ENCODE measurements at regions not wholly inside any gene's neighbourhood (a gene's known extent, or its start where the extent isn't known, plus 50 kb on each side); places are given as distances from the start of the nearest gene placed in this dataset.

DNA sequence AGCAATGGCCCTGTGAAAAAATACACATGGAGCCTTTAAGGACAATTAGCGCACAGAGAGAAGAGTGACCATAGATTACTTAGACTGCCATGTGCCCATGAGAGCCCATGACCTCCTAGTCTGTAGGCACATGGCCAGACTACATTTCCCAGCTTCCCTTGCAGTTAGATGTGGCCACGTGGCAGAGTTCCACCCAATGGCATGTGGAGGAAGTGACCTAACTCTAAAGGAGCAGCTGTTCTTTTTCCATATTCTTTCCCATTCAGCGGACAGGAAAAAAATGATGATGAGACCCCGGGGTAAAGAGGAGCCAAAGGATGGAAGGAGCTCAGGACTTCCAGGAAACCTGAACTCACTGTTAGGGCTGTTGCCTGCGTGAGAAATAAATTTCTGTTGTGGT, 116.6 kb downstream of the CBLN4 start:
- Histone ChIP-seq H3K9ac (ENCODE audit: low read depth in 1 of 3, low read length in 3 of 3) (no peak overlapping the region), H3K9me3 (ENCODE audit: control insufficient read depth in 3 of 3, low read length in 3 of 3) (no peaks in the 10 kb centered on the region), H3K4me1 (ENCODE audit: control insufficient read depth in 3 of 3, insufficient read depth in 3 of 3, low read length in 3 of 3) (no peaks in the 10 kb centered on the region), H3K4me3 (ENCODE audit: low read length in 3 of 3) (no peak overlapping the region), H3K27ac (ENCODE audit: low read depth, low read length) (no peak overlapping the region), H3K27me3 (ENCODE audit: control insufficient read depth in 3 of 3, insufficient read depth in 3 of 3, low read length in 3 of 3) (no peaks in the 10 kb centered on the region), H3K36me3 (ENCODE audit: control insufficient read depth in 3 of 3, insufficient read depth in 3 of 3, low read length in 3 of 3) (no peaks in the 10 kb centered on the region)

DNA sequence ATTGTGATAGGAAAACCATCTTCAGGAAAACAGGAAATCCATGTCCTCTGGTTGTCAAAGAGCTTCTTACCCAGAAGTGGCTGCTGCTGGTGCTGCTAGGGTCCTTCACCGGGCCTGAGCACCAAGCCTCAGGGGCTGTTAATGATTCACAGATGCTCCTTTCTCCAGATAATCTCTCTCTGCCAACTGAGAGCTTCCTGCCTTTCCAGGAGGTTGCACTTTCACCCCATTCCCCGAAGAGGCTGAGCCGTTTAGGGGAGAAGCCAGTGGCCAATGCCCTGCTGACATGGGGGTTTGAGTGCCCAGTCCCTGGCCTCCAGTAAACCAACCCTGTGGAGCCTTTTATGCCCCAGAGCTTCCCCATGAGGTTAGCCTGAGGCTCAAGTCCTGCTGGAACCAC, 122.4 kb downstream of the CBLN4 start:
- Histone ChIP-seq H3K9ac (ENCODE audit: low read depth in 1 of 3, low read length in 3 of 3) (no peak overlapping the region), H3K36me3 (ENCODE audit: control insufficient read depth in 3 of 3, insufficient read depth in 3 of 3, low read length in 3 of 3) (no peaks in the 10 kb centered on the region), H3K27me3 (ENCODE audit: control insufficient read depth in 3 of 3, insufficient read depth in 3 of 3, low read length in 3 of 3) (no peaks in the 10 kb centered on the region), H3K9me3 (ENCODE audit: control insufficient read depth in 3 of 3, low read length in 3 of 3) (no peaks in the 10 kb centered on the region), H3K4me1 (ENCODE audit: control insufficient read depth in 3 of 3, insufficient read depth in 3 of 3, low read length in 3 of 3) (no peaks in the 10 kb centered on the region), H3K4me3 (ENCODE audit: low read length in 3 of 3) (no peak overlapping the region), H3K27ac (ENCODE audit: low read depth, low read length) (no peak overlapping the region)

DNA sequence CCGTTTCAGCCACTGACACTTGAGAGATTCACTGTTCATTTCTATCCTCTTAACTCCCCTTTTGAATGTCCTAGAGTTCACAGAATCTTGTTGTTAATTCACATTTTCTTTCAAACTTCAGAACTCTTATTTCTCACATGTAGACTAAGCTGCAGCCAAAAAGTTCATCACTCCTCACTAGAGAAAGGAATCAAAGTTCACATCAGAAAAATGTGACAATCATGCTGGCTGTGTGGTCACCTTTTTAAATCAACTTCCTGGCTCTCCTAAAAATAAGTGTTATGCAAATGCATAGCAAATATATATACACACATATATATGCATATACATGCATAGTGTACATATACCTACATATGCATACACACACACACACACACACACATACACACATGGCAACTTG, 123.0 kb downstream of the CBLN4 start:
- Histone ChIP-seq H3K9me3 (ENCODE audit: control insufficient read depth in 3 of 3, low read length in 3 of 3) (no peaks in the 10 kb centered on the region), H3K36me3 (ENCODE audit: control insufficient read depth in 3 of 3, insufficient read depth in 3 of 3, low read length in 3 of 3) (no peaks in the 10 kb centered on the region), H3K4me1 (ENCODE audit: control insufficient read depth in 3 of 3, insufficient read depth in 3 of 3, low read length in 3 of 3) (no peaks in the 10 kb centered on the region), H3K27me3 (ENCODE audit: control insufficient read depth in 3 of 3, insufficient read depth in 3 of 3, low read length in 3 of 3) (no peaks in the 10 kb centered on the region), H3K9ac (ENCODE audit: low read depth in 1 of 3, low read length in 3 of 3) (no peak overlapping the region), H3K4me3 (ENCODE audit: low read length in 3 of 3) (no peak overlapping the region), H3K27ac (ENCODE audit: low read depth, low read length) (no peak overlapping the region)

DNA sequence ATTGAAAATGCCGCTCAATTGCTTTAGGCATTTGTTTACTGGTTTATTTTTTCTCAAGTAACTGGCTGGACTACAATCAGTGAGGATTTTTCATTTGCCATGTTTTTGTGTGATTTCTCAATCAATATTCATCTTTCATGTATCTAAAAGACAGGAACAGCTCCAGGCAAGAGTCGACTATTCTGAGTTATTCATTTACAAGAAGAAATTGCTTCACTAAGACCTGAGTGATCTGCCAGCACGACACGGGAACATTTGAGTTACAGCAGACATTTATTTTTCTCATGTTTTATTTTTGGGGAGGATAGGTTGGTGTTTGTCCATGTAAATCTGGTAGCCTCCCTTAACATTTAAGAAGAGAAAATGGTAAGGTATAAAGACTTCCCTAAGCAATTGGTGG, 124.1 kb downstream of the CBLN4 start:
- H3K27me3 ChIP-seq (ENCODE audit: control insufficient read depth in 3 of 3, insufficient read depth in 3 of 3, low read length in 3 of 3), result no peaks in the 10 kb centered on the region
- no peaks in the 10 kb centered on the region for H3K4me1 ChIP-seq (ENCODE audit: control insufficient read depth in 3 of 3, insufficient read depth in 3 of 3, low read length in 3 of 3)
- no peak overlapping the region for H3K9ac ChIP-seq (ENCODE audit: low read depth in 1 of 3, low read length in 3 of 3)
- H3K4me3 ChIP-seq (ENCODE audit: low read length in 3 of 3), result no peak overlapping the region
- H3K9me3 ChIP-seq (ENCODE audit: control insufficient read depth in 3 of 3, low read length in 3 of 3), result no peaks in the 10 kb centered on the region
- no peaks in the 10 kb centered on the region for H3K36me3 ChIP-seq (ENCODE audit: control insufficient read depth in 3 of 3, insufficient read depth in 3 of 3, low read length in 3 of 3)
- no peak overlapping the region for H3K27ac ChIP-seq (ENCODE audit: low read depth, low read length)

DNA sequence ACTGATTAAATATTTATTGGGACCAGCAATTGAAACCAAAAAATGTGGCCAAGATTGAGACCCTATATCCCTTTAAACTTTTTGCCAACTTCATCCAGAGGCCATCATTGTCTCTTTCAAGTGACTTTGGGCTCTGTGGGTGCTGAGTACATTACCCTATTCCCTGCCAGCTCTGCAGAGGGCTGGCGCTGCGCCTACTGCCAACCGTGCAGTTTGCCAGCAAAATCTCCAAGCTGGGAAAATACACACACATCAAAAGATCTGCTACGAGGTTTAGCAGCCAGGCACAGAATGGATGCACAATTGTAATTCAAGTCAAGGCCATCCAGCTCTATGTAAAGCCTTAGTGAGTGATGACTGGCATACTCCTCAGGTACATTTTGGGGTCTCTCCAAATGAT, 125.0 kb downstream of the CBLN4 start:
- H3K36me3 ChIP-seq (ENCODE audit: control insufficient read depth in 3 of 3, insufficient read depth in 3 of 3, low read length in 3 of 3), result no peaks in the 10 kb centered on the region
- H3K9ac ChIP-seq (ENCODE audit: low read depth in 1 of 3, low read length in 3 of 3), result no peak overlapping the region
- H3K9me3 ChIP-seq (ENCODE audit: control insufficient read depth in 3 of 3, low read length in 3 of 3), result no peaks in the 10 kb centered on the region
- H3K27ac ChIP-seq (ENCODE audit: low read depth, low read length), result no peak overlapping the region
- no peak overlapping the region for H3K4me3 ChIP-seq (ENCODE audit: low read length in 3 of 3)
- no peaks in the 10 kb centered on the region for H3K27me3 ChIP-seq (ENCODE audit: control insufficient read depth in 3 of 3, insufficient read depth in 3 of 3, low read length in 3 of 3)
- no peaks in the 10 kb centered on the region for H3K4me1 ChIP-seq (ENCODE audit: control insufficient read depth in 3 of 3, insufficient read depth in 3 of 3, low read length in 3 of 3)

DNA sequence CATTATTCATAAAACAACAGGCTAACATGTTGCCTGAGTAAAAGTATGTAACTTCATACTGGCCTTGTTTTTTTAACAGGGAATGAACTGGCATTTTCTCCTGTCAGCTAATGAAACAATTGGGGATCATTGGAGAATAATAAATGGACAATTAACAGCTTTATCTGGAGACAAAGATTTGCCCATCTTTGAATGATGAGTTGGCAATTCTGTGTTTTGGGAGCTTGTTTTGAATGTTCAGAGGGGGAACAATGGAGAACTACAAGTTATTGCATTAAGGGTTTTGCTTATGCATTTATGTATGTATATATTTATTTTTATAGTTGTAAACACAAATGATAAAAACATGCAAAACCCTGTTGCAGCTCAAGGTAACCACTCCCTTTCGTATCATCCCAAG, 150.3 kb downstream of the CBLN4 start:
- Histone ChIP-seq H3K9ac (ENCODE audit: low read depth in 1 of 3, low read length in 3 of 3) (no peak overlapping the region), H3K27ac (ENCODE audit: low read depth, low read length) (no peak overlapping the region), H3K4me3 (ENCODE audit: low read length in 3 of 3) (no peak overlapping the region), H3K36me3 (ENCODE audit: control insufficient read depth in 3 of 3, insufficient read depth in 3 of 3, low read length in 3 of 3) (no peaks in the 10 kb centered on the region), H3K9me3 (ENCODE audit: control insufficient read depth in 3 of 3, low read length in 3 of 3) (peaks cover 0 to 2% (median 0%) of the 10 kb centered on the region in 3 donors), H3K4me1 (ENCODE audit: control insufficient read depth in 3 of 3, insufficient read depth in 3 of 3, low read length in 3 of 3) (no peaks in the 10 kb centered on the region), H3K27me3 (ENCODE audit: control insufficient read depth in 3 of 3, insufficient read depth in 3 of 3, low read length in 3 of 3) (no peaks in the 10 kb centered on the region)

DNA sequence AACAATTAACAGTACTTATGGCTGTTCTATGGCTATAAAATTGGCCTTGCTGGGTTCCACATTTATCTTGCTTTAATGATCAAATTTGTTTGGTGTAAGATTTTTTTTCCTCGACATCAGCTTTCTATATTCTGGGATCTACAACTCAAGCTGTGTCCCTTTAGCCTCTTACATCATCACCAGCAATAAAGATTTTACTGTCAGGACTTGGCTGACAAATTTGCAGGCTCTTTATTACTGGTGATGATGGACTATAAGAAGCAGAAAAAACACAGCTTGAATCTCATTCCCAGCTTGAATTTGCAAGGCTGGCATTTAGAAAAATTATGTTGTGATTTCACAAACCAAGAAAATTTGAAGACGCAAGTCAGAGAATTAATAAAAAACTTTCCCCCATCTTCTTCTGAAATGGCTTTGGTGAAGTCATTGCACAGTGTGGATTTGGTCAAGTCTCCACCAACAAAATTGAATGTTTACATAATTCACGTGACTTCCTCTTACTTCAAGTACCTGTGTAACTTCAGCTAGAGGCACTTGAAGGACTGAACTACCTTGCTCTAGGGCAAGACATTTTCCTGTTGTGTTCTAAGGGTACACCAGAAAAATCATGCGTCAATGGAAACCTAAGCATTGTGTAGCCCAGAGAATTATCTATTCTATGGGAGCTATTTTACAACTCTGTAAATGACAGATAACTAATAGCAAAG, 175.0 kb downstream of the CBLN4 start:
- Histone ChIP-seq H3K9me3 (ENCODE audit: control insufficient read depth in 3 of 3, low read length in 3 of 3) (no peaks in the 10 kb centered on the region), H3K27me3 (ENCODE audit: control insufficient read depth in 3 of 3, insufficient read depth in 3 of 3, low read length in 3 of 3) (no peaks in the 10 kb centered on the region), H3K9ac (ENCODE audit: low read depth in 1 of 3, low read length in 3 of 3) (no peak overlapping the region), H3K4me3 (ENCODE audit: low read length in 3 of 3) (no peak overlapping the region), H3K27ac (ENCODE audit: low read depth, low read length) (no peak overlapping the region), H3K4me1 (ENCODE audit: control insufficient read depth in 3 of 3, insufficient read depth in 3 of 3, low read length in 3 of 3) (no peaks in the 10 kb centered on the region), H3K36me3 (ENCODE audit: control insufficient read depth in 3 of 3, insufficient read depth in 3 of 3, low read length in 3 of 3) (no peaks in the 10 kb centered on the region)

DNA sequence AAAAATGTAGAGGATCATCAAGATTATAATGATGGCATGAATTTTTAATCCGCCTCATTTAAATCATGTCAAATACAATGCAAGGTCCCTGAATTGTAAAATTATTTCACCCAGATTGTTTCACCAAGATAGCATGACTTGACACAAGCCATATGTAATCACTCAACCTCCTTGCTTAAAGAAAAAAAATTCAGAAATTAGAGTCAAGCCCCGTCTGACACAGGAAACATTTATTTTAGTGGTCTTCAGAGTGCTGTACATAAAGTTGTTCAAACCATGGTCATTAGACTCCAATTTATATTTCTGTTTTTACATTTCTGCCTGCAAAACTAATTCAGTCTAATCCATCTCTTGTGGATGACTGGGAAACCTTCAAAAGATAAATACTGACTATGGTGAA, 200.2 kb downstream of the CBLN4 start:
- H3K4me3 ChIP-seq (ENCODE audit: low read length in 3 of 3), result no peak overlapping the region
- H3K4me1 ChIP-seq (ENCODE audit: control insufficient read depth in 3 of 3, insufficient read depth in 3 of 3, low read length in 3 of 3), result no peaks in the 10 kb centered on the region
- H3K27ac ChIP-seq (ENCODE audit: low read depth, low read length), result no peak overlapping the region
- H3K9ac ChIP-seq (ENCODE audit: low read depth in 1 of 3, low read length in 3 of 3), result no peak overlapping the region
- no peaks in the 10 kb centered on the region for H3K9me3 ChIP-seq (ENCODE audit: control insufficient read depth in 3 of 3, low read length in 3 of 3)
- no peaks in the 10 kb centered on the region for H3K36me3 ChIP-seq (ENCODE audit: control insufficient read depth in 3 of 3, insufficient read depth in 3 of 3, low read length in 3 of 3)
- H3K27me3 ChIP-seq (ENCODE audit: control insufficient read depth in 3 of 3, insufficient read depth in 3 of 3, low read length in 3 of 3), result no peaks in the 10 kb centered on the region

DNA sequence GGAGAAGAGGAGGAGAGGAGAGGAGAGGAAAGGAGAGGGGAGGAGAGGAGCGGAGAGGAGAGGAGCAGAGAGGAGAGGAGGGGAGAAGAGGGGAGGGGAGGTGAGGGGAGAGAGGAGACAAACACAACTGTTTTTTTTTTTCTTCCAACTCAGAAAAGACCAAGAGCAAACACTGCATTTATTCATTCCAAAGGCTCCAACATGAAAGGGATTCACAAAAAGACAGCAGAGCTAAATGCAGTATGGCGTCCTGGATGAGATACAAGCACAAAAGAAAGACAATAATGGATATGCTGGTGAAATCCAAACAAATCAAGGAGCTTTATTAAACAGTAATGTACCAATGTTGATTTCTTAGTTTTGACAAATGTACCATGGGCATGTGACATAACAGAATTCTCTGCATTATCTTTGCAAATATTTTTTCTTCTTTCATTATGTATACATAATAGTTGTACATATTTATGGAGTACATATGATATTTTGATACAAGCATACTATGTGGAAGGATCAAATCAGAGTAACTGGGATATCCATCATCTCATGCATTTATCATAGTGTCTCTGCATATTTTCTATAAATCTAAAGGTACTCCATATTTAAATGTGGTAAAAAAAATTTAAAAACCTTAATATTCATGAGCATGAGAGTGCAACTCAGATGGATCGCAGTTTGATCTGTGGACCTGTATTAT, 204.6 kb downstream of the CBLN4 start:
- H3K36me3 ChIP-seq (ENCODE audit: control insufficient read depth in 3 of 3, insufficient read depth in 3 of 3, low read length in 3 of 3), result no peaks in the 10 kb centered on the region
- no peak overlapping the region for H3K27ac ChIP-seq (ENCODE audit: low read depth, low read length)
- no peak overlapping the region for H3K9ac ChIP-seq (ENCODE audit: low read depth in 1 of 3, low read length in 3 of 3)
- H3K4me3 ChIP-seq (ENCODE audit: low read length in 3 of 3), result no peak overlapping the region
- no peaks in the 10 kb centered on the region for H3K4me1 ChIP-seq (ENCODE audit: control insufficient read depth in 3 of 3, insufficient read depth in 3 of 3, low read length in 3 of 3)
- no peaks in the 10 kb centered on the region for H3K9me3 ChIP-seq (ENCODE audit: control insufficient read depth in 3 of 3, low read length in 3 of 3)
- no peaks in the 10 kb centered on the region for H3K27me3 ChIP-seq (ENCODE audit: control insufficient read depth in 3 of 3, insufficient read depth in 3 of 3, low read length in 3 of 3)

DNA sequence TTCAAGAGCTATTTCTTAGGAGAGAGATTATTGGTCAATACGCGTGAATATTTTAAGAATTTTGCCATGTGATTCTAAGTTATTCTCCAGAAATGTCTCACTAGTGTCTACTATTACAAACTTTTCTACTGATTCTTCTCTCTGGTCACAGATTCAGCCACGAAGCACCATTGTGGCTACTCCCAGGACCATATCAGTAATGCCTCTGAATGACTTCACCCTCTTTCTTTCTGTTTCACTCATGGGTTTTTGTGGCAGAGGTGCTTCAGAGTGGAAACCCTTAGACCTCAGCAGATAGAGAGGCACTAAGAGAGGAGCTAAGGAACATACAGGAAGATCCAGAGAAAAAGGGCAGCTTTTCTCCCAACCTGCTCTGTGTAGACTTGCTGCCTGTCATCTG, 211.3 kb downstream of the CBLN4 start:
- H3K9ac ChIP-seq (ENCODE audit: low read depth in 1 of 3, low read length in 3 of 3), result no peak overlapping the region
- H3K36me3 ChIP-seq (ENCODE audit: control insufficient read depth in 3 of 3, insufficient read depth in 3 of 3, low read length in 3 of 3), result no peaks in the 10 kb centered on the region
- H3K9me3 ChIP-seq (ENCODE audit: control insufficient read depth in 3 of 3, low read length in 3 of 3), result no peaks in the 10 kb centered on the region
- no peak overlapping the region for H3K4me3 ChIP-seq (ENCODE audit: low read length in 3 of 3)
- H3K27ac ChIP-seq (ENCODE audit: low read depth, low read length), result no peak overlapping the region
- no peaks in the 10 kb centered on the region for H3K27me3 ChIP-seq (ENCODE audit: control insufficient read depth in 3 of 3, insufficient read depth in 3 of 3, low read length in 3 of 3)
- H3K4me1 ChIP-seq (ENCODE audit: control insufficient read depth in 3 of 3, insufficient read depth in 3 of 3, low read length in 3 of 3), result no peaks in the 10 kb centered on the region
